GM23248 (cell line): ENCODE measurements at regions not wholly inside any gene's neighbourhood (a gene's known extent, or its start where the extent isn't known, plus 50 kb on each side); places are given as distances from the start of the nearest gene placed in this dataset.

Experiments
- EZH2 ChIP-seq: fragments of 200-600 bp; sonication (generic); IDR thresholded peaks from 2 replicates; pipeline ENCODE4 v1.6.1; 2018; ENCODE audit warnings: antibody characterized with exemption, mild to moderate bottlenecking; ENCODE audit not compliant: insufficient read depth, poor library complexity, severe bottlenecking
- EZH2phosphoT487 ChIP-seq: fragments of 200-600 bp; sonication (generic); IDR thresholded peaks from 2 replicates; pipeline ENCODE4 v1.6.1; 2018; ENCODE audit warnings: antibody characterized with exemption, moderate library complexity, mild to moderate bottlenecking, low read depth; ENCODE audit not compliant: insufficient read depth

- TF ChIP-seq EZH2: no peak
- TF ChIP-seq EZH2phosphoT487: no peak
These were observed 116.6 kb upstream of the PTPRG start for GRCh38 chr3:61444782-61445181.
